D721Med (cell line): ENCODE measurements at regions not wholly inside any gene's neighbourhood (a gene's known extent, or its start where the extent isn't known, plus 50 kb on each side); places are given as distances from the start of the nearest gene placed in this dataset.

Experiments
- DNase-seq: peaks from one replicate; pipeline ENCODE4 v3.0.0; 2011; ENCODE audit warnings: low spot score; ENCODE audit not compliant: insufficient read length
- FAIRE-seq: peaks from 2 replicates; lab custom pipeline; 2011; peaks lifted over from hg19 to GRCh38; lab: Jason Lieb, UNC
- TF ChIP-seq, protein P1 (sequence below): IDR thresholded peaks from 2 replicates; pipeline ENCODE4 v1.5.1; 2012; ENCODE audit warnings: mild to moderate bottlenecking, control low read depth; ENCODE audit not compliant: insufficient read depth; ENCODE audit errors: missing control alignments

GRCh38 chr5:93209476-93209875, 371.5 kb downstream of the NR2F1-AS1 start:
- no peak for FAIRE-seq

DNA sequence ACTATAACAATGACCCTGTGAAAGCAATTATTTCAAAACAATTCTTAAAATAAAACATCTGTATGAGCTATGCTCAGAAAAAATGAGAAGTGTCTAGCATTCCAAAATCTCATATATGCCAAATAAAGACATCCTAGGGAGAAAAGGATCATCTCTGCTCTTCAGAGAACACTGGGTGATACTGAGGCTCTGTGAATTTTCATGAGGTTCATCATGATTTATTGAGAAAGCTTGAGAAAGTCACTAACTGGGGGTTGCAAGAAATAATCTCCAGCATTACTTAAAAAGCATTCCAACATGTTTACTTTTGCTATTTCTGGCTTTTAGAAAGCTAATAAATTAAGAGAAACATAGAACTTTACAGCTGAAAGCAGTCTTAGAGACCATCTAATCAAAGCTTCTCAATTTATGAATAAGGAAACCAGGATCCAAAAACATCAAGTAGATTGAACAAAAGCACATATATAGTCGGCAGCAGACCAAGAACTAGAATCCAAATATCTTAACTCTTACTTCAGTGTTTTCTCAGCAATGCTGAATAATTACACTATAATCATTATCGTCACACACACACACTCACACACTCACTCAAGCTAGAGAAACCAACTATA, 372.8 kb downstream of the NR2F1-AS1 start:
- no peak for FAIRE-seq
- TF ChIP-seq, protein P1, sequence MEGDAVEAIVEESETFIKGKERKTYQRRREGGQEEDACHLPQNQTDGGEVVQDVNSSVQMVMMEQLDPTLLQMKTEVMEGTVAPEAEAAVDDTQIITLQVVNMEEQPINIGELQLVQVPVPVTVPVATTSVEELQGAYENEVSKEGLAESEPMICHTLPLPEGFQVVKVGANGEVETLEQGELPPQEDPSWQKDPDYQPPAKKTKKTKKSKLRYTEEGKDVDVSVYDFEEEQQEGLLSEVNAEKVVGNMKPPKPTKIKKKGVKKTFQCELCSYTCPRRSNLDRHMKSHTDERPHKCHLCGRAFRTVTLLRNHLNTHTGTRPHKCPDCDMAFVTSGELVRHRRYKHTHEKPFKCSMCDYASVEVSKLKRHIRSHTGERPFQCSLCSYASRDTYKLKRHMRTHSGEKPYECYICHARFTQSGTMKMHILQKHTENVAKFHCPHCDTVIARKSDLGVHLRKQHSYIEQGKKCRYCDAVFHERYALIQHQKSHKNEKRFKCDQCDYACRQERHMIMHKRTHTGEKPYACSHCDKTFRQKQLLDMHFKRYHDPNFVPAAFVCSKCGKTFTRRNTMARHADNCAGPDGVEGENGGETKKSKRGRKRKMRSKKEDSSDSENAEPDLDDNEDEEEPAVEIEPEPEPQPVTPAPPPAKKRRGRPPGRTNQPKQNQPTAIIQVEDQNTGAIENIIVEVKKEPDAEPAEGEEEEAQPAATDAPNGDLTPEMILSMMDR, result no peak
- DNase-seq, result no peak

More at GRCh38 chr5:93209476-93209875, 371.5 kb downstream of the NR2F1-AS1 start:
- DNase-seq, result no peak
- TF ChIP-seq, protein P1, result no peak

GRCh38 chr5:93206203-93206602, 374.8 kb downstream of the NR2F1-AS1 start:
- TF ChIP-seq, protein P1, result no peak
- DNase-seq (no peak), FAIRE-seq (no peak)

DNA sequence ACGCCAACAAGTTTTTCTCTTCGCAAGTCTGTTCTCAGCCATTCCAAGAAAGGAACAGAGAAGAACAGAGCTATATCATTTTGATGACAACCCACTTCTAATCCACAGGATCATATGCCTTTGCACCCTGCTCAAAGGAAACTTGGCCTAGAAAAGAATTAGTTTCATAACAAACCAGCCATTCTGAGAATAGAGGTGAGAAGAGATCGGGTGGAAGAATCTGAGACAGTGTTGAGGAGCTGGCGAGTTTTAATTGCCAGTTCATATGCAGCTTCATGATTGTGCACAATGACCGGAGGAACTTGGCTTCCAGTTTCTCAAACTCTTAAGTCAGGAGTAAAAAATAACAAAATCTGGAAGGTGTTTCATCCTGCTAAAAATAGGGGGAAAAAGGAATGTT, 380.0 kb downstream of the NR2F1-AS1 start:
- TF ChIP-seq, protein P1, result no peak
- DNase-seq, result no peak
- FAIRE-seq, result no peak

- FAIRE-seq (no peak), DNase-seq (no peak)
- TF ChIP-seq, protein P1, result no peak
These were observed 384.0 kb downstream of the NR2F1-AS1 start for GRCh38 chr5:93196986-93197385.

DNA sequence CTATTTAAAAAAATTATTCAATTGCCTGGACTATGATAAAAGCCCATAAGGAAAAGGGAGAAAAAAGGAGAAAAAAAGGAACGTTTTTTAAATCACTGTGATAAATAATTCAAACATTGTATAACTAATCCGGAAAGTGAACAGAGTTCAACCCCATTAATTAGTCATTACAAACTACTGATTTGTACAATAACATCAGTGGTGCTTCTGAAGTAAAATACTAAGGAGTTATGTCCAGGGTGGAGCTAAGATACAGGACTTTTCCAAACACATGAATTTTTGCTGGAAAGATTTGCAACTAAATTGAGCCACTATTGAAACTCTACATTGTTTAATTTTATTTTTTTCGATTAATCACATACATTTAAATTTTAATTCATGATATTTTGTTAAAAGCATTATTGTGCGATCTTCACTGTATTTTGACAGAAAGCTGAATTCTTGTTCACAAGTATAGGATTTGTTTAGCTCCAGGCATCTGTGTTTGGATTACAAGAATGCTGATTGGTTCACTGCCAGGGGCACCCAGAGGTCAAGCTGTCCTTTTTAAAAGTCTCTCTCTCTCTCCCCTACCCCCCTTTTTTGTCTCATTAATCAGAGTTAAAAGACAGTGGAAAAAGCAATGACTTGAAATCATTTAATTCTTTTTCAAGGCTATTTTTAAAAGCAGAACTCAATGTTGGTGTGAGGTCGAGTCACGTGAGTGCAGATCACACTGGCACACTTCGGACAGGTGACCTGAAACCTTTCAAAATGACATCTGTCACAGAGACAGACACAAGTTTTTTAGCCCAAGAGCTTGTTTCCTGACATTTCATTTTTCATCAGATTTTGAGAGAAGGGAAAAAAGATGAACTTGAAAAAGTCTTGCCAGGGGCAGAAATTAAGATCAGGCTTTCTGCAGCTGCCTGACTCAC, 387.3 kb downstream of the NR2F1-AS1 start:
- no peak for DNase-seq
- FAIRE-seq, result no peak
- TF ChIP-seq, protein P1, result no peak
